ENCODE measurements at regions not wholly inside any gene's neighbourhood (a gene's known extent, or its start where the extent isn't known, plus 50 kb on each side); places are given as distances from the start of the nearest gene placed in this dataset.

- intact Hi-C loops (cut with micrococcal nuclease; ENCODE audit: unreplicated experiment): no loop called here
- no peaks in the 10 kb centered on the region for H4K20me1 ChIP-seq (ENCODE audit: insufficient read depth, low read length)
- DNase-seq (ENCODE audit: low spot score): no peak
- no peaks in the 10 kb centered on the region for H3K79me2 ChIP-seq (ENCODE audit: insufficient read depth, low read depth, low read length)
- TF ChIP-seq EZH2phosphoT487 (IDR thresholded peaks at IDR 0.05; ENCODE audit: borderline replicate concordance, low read depth, low read length): no peak
- no peak for TF ChIP-seq CTCF (conservative IDR thresholded peaks at IDR 0.05; ENCODE audit: low read length)
- no peak overlapping the region for H2AFZ ChIP-seq (ENCODE audit: low read length)
- BruUV-seq (replicated peaks): no TSS peak
- no peak overlapping the region for H3K4me2 ChIP-seq (ENCODE audit: low read length)
- H3K27ac ChIP-seq (ENCODE audit: low read depth, low read length, poor library complexity, severe bottlenecking): no peak overlapping the region
- no peaks in the 10 kb centered on the region for H3K4me1 ChIP-seq (ENCODE audit: insufficient read depth, low read length, poor library complexity, severe bottlenecking)
- H3K36me3 ChIP-seq (ENCODE audit: insufficient read depth, low read length): no peaks in the 10 kb centered on the region
- H3K9me3 ChIP-seq (ENCODE audit: low read length): no peaks in the 10 kb centered on the region
- POLR2A ChIA-PET: interaction anchor here (0.7 kb wide), 1 partner anchor 35 kb away, joined by 3 read pairs; no protein-coding TSS in a partner anchor
- no peak overlapping the region for H3K4me3 ChIP-seq (ENCODE audit: low read depth, low read length, poor library complexity, severe bottlenecking)
- no peaks in the 10 kb centered on the region for H3K9me2 ChIP-seq (ENCODE audit: insufficient read depth, low read length)
- CTCF ChIA-PET (ENCODE audit: unreplicated experiment): no interaction called here
Observed at GRCh38 chr4:108320061-108320460, 151.3 kb upstream of the LEF1 start.

- ChIA-PET CTCF (ENCODE audit: unreplicated experiment) (no interaction called here), POLR2A (interaction anchor here (0.7 kb wide), 1 partner anchor 204 kb away, joined by 3 read pairs; no protein-coding TSS in a partner anchor)
- Histone ChIP-seq H4K20me1 (ENCODE audit: insufficient read depth, low read length) (no peaks in the 10 kb centered on the region), H3K27ac (ENCODE audit: low read depth, low read length, poor library complexity, severe bottlenecking) (no peak overlapping the region), H2AFZ (ENCODE audit: low read length) (no peak overlapping the region), H3K4me3 (ENCODE audit: low read depth, low read length, poor library complexity, severe bottlenecking) (no peak overlapping the region), H3K9me2 (ENCODE audit: insufficient read depth, low read length) (no peaks in the 10 kb centered on the region), H3K79me2 (ENCODE audit: insufficient read depth, low read depth, low read length) (no peaks in the 10 kb centered on the region), H3K4me2 (ENCODE audit: low read length) (no peak overlapping the region), H3K36me3 (ENCODE audit: insufficient read depth, low read length) (no peaks in the 10 kb centered on the region), H3K9me3 (ENCODE audit: low read length) (no peaks in the 10 kb centered on the region), H3K4me1 (ENCODE audit: insufficient read depth, low read length, poor library complexity, severe bottlenecking) (no peaks in the 10 kb centered on the region)
- TF ChIP-seq CTCF (conservative IDR thresholded peaks at IDR 0.05; ENCODE audit: low read length): no peak
- TF ChIP-seq EZH2phosphoT487 (IDR thresholded peaks at IDR 0.05; ENCODE audit: borderline replicate concordance, low read depth, low read length): no peak
- no peak for DNase-seq (ENCODE audit: low spot score)
- BruUV-seq (replicated peaks): no TSS peak
- intact Hi-C loops (cut with micrococcal nuclease; ENCODE audit: unreplicated experiment): no loop called here
Observed at GRCh38 chr4:108317377-108317776, 148.6 kb upstream of the LEF1 start.

- DNase-seq (ENCODE audit: low spot score): no peak
- no TSS peak for BruUV-seq (replicated peaks)
- Histone ChIP-seq H2AFZ (ENCODE audit: low read length) (no peak overlapping the region), H3K4me1 (ENCODE audit: insufficient read depth, low read length, poor library complexity, severe bottlenecking) (no peaks in the 10 kb centered on the region), H3K36me3 (ENCODE audit: insufficient read depth, low read length) (no peaks in the 10 kb centered on the region), H3K9me3 (ENCODE audit: low read length) (no peaks in the 10 kb centered on the region), H4K20me1 (ENCODE audit: insufficient read depth, low read length) (no peaks in the 10 kb centered on the region), H3K4me2 (ENCODE audit: low read length) (no peak overlapping the region), H3K9me2 (ENCODE audit: insufficient read depth, low read length) (no peaks in the 10 kb centered on the region), H3K79me2 (ENCODE audit: insufficient read depth, low read depth, low read length) (no peaks in the 10 kb centered on the region), H3K4me3 (ENCODE audit: low read depth, low read length, poor library complexity, severe bottlenecking) (no peak overlapping the region), H3K27ac (ENCODE audit: low read depth, low read length, poor library complexity, severe bottlenecking) (no peak overlapping the region)
- POLR2A ChIA-PET: interaction anchor here (0.6 kb wide), 1 partner anchor 279 kb away, joined by 3 read pairs; no protein-coding TSS in a partner anchor
- CTCF ChIA-PET (ENCODE audit: unreplicated experiment): no interaction called here
- no peak for TF ChIP-seq CTCF (conservative IDR thresholded peaks at IDR 0.05; ENCODE audit: low read length)
- no peak for TF ChIP-seq EZH2phosphoT487 (IDR thresholded peaks at IDR 0.05; ENCODE audit: borderline replicate concordance, low read depth, low read length)
- intact Hi-C loops (cut with micrococcal nuclease; ENCODE audit: unreplicated experiment): no loop called here
Observed at GRCh38 chr4:108315694-108316093, 147.0 kb upstream of the LEF1 start.

Data from OCI-LY7 (cell line).